B cell (primary cell): ENCODE measurements at regions not wholly inside any gene's neighbourhood (a gene's known extent, or its start where the extent isn't known, plus 50 kb on each side); places are given as distances from the start of the nearest gene placed in this dataset.

ENCODE experiments used
- ATAC-seq: fragments of 200-7000 bp; cut with Tn5 transposase; one replicate; pipeline ENCODE4 v1.10.0; 2021; ENCODE audit warnings: low read depth, mild to moderate bottlenecking, moderate number of reproducible peaks, moderate library complexity
- CTCF ChIA-PET: fragments of 350-600 bp; sonication (Branson Sonifier 250); formaldehyde crosslinking; loops from one replicate; lab custom pipeline; 2021; ENCODE audit warnings: antibody characterized with exemption, inconsistent platforms; lab: Charles Lee
- POLR2A ChIA-PET: fragments of 350-600 bp; sonication (Branson Sonifier 250); formaldehyde crosslinking; loops from one replicate; lab custom pipeline; 2021; ENCODE audit warnings: antibody characterized with exemption; lab: Charles Lee
- DNase-seq: peaks from one replicate; pipeline ENCODE4 v3.0.0; 2013
- H2AFZ ChIP-seq: 2 replicates; pipeline ENCODE4 v1.6.1; 2012; ENCODE audit warnings: mild to moderate bottlenecking, low read depth, low read length; ENCODE audit not compliant: insufficient read depth, poor library complexity, severe bottlenecking
- H3K27ac ChIP-seq, 2 donors: 1 replicate in 1 of 2; 2 replicates in 1 of 2; pipeline ENCODE4 v1.5.1; 2012 to 2013; ENCODE audit warnings: low read length in 2 of 2, mild to moderate bottlenecking in 2 of 2, moderate library complexity in 1 of 2
- H3K27me3 ChIP-seq, 4 experiments: fragments of 200-600 bp in 1 of 4; sonication (generic) in 1 of 4; replicated peaks in 1 of 4; 1 replicate in 2 of 4; 2 replicates in 2 of 4; pipeline versions ENCODE4 v1.6.1 to v1.7.0; 2013 to 2016; ENCODE audit warnings: low read length in 3 of 4, mild to moderate bottlenecking in 2 of 4, mixed read lengths in 1 of 4, moderate library complexity in 1 of 4; ENCODE audit not compliant: insufficient read depth in 4 of 4, control insufficient read depth in 3 of 4; ENCODE audit errors: control extremely low read depth in 1 of 4
- H3K36me3 ChIP-seq, 2 experiments: replicated peaks in 1 of 2; 1 replicate in 1 of 2; 2 replicates in 1 of 2; pipeline versions ENCODE4 v1.6.1 to v1.7.1; 2013; ENCODE audit warnings: low read length in 1 of 2; ENCODE audit not compliant: insufficient read depth in 2 of 2, control insufficient read depth in 1 of 2; ENCODE audit errors: control extremely low read depth in 1 of 2, extremely low read depth in 1 of 2
- H3K4me1 ChIP-seq, 2 donors: fragments of 200-600 bp in 1 of 2; sonication (generic) in 1 of 2; 1 replicate in 1 of 2; 2 replicates in 1 of 2; pipeline versions ENCODE4 v1.5.1 to v1.6.1; 2013 to 2017; ENCODE audit warnings: low read length in 2 of 2; ENCODE audit not compliant: control insufficient read depth in 2 of 2, insufficient read depth in 2 of 2
- H3K4me2 ChIP-seq: replicated peaks from 2 replicates; pipeline ENCODE3; 2012; ENCODE audit warnings: mild to moderate bottlenecking, low read depth, low read length; ENCODE audit not compliant: poor library complexity, severe bottlenecking
- H3K4me3 ChIP-seq, 5 experiments: fragments of 200-600 bp in 1 of 5; sonication (generic) in 1 of 5; 1 replicate in 3 of 5; 2 replicates in 2 of 5; pipeline versions ENCODE4 v1.5.1 to v1.7.0; 2011 to 2016; ENCODE audit warnings: low read length in 4 of 5, mild to moderate bottlenecking in 4 of 5, low read depth in 2 of 5, control low read depth in 1 of 5, moderate library complexity in 1 of 5; ENCODE audit not compliant: insufficient read depth in 1 of 5; ENCODE audit errors: control extremely low read depth in 1 of 5, extremely low read depth in 1 of 5
- H3K79me2 ChIP-seq: fragments of 200-600 bp; sonication (generic); one replicate; pipeline ENCODE4 v1.6.0; 2016; ENCODE audit warnings: low read length; ENCODE audit not compliant: control insufficient read depth, insufficient read depth
- H3K9ac ChIP-seq: fragments of 200-600 bp; sonication (generic); 2 replicates; pipeline ENCODE4 v1.6.1; 2017; ENCODE audit warnings: mild to moderate bottlenecking, low read length, moderate library complexity
- H3K9me3 ChIP-seq, 3 donors: one replicate each; pipeline versions ENCODE4 v1.6.1 to v1.7.1; 2013; ENCODE audit warnings: low read length in 2 of 3; ENCODE audit not compliant: control insufficient read depth in 2 of 3, insufficient read depth in 1 of 3; ENCODE audit errors: control extremely low read depth in 1 of 3
- H4K20me1 ChIP-seq: 2 replicates; pipeline ENCODE4 v1.6.0; 2012; ENCODE audit warnings: mild to moderate bottlenecking, low read length; ENCODE audit not compliant: insufficient read depth, control insufficient read depth, poor library complexity, severe bottlenecking
- H3K27ac Mint-ChIP-seq: one replicate; pipeline ENCODE4 v1.8.0; 2021; ENCODE audit warnings: mixed read lengths
- H3K27me3 Mint-ChIP-seq: one replicate; pipeline ENCODE4 v1.8.0; 2021; ENCODE audit warnings: mixed read lengths
- H3K4me1 Mint-ChIP-seq: one replicate; pipeline ENCODE4 v1.8.0; 2021; ENCODE audit warnings: mixed read lengths
- H3K4me3 Mint-ChIP-seq: one replicate; pipeline ENCODE4 v1.8.0; 2021; ENCODE audit warnings: mixed read lengths
- H3K9me3 Mint-ChIP-seq: one replicate; pipeline ENCODE4 v1.8.0; 2022; ENCODE audit warnings: mixed read lengths; ENCODE audit not compliant: insufficient read depth
- EZH2 ChIP-seq: IDR thresholded peaks from 2 replicates; pipeline ENCODE4 v1.6.1; 2012; ENCODE audit warnings: borderline replicate concordance, low read depth, mild to moderate bottlenecking, moderate library complexity, low read length; ENCODE audit not compliant: insufficient read depth, poor library complexity, severe bottlenecking
- WGBS: methylation state at CpG from one replicate; pipeline ENCODE4 v1.1.5; 2013; ENCODE audit warnings: missing lambda C conversion rate; ENCODE audit not compliant: insufficient coverage; 5-methylcytosine and 5-hydroxymethylcytosine counted together
- intact Hi-C: fragments of 100-400 bp; cut with micrococcal nuclease; formaldehyde crosslinking; loops from one replicate; pipeline ENCODE4 v1.10.0; 2022
- TF ChIP-seq, protein P1 (sequence below): fragments of 200-600 bp; IDR thresholded peaks from one replicate; pipeline ENCODE4 v1.8.0; 2022; ENCODE audit warnings: antibody characterized with exemption, mild to moderate bottlenecking

DNA sequence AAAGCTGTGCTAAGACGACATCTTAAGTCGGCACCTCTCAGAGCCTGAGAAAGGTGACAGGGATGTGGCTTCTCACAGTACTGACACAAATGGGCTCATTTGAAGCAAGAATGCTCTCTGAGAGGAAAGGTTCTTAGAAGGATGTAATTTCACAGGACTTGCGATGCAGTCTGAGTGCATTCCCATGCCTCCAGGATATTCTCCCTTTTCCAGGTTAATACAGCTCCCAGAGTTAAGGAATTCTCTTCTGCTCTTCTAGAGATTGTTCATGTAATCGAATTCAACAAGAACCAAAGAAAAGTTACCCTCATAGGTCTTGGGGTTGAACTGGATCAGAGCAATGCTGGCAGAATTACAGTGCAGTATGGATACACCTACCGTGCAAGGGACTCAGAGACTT lies 131.0 kb downstream of the GALR1 start:
- Histone ChIP-seq H3K79me2 (no peaks in the 10 kb centered on the region), H4K20me1 (no peaks in the 10 kb centered on the region), H3K27ac (no peak overlapping the region), H3K4me1 (no peaks in the 10 kb centered on the region), H3K9me3 (no peaks in the 10 kb centered on the region), H3K36me3 (no peaks in the 10 kb centered on the region), H3K27me3 (peaks cover 0 to 4% (median 1%) of the 10 kb centered on the region in 4 experiments), H2AFZ (no peak overlapping the region), H3K4me2 (no peak overlapping the region), H3K4me3 (no peak overlapping the region), H3K9ac (no peak overlapping the region)
- WGBS = 100% methylated on average over 2 of the region's 5 CpGs
- Mint-ChIP-seq H3K27me3 (peaks cover 25% of the 10 kb centered on the region), H3K27ac (no peak overlapping the region), H3K4me1 (no peaks in the 10 kb centered on the region), H3K9me3 (no peaks in the 10 kb centered on the region), H3K4me3 (no peak overlapping the region)
- TF ChIP-seq, protein P1, sequence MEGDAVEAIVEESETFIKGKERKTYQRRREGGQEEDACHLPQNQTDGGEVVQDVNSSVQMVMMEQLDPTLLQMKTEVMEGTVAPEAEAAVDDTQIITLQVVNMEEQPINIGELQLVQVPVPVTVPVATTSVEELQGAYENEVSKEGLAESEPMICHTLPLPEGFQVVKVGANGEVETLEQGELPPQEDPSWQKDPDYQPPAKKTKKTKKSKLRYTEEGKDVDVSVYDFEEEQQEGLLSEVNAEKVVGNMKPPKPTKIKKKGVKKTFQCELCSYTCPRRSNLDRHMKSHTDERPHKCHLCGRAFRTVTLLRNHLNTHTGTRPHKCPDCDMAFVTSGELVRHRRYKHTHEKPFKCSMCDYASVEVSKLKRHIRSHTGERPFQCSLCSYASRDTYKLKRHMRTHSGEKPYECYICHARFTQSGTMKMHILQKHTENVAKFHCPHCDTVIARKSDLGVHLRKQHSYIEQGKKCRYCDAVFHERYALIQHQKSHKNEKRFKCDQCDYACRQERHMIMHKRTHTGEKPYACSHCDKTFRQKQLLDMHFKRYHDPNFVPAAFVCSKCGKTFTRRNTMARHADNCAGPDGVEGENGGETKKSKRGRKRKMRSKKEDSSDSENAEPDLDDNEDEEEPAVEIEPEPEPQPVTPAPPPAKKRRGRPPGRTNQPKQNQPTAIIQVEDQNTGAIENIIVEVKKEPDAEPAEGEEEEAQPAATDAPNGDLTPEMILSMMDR = no peak
- no peak for TF ChIP-seq EZH2
- ChIA-PET POLR2A (no interaction called here), CTCF (no interaction called here)
- DNase-seq (no peak), ATAC-seq (no peak)
- intact Hi-C loops = no loop called here

DNA sequence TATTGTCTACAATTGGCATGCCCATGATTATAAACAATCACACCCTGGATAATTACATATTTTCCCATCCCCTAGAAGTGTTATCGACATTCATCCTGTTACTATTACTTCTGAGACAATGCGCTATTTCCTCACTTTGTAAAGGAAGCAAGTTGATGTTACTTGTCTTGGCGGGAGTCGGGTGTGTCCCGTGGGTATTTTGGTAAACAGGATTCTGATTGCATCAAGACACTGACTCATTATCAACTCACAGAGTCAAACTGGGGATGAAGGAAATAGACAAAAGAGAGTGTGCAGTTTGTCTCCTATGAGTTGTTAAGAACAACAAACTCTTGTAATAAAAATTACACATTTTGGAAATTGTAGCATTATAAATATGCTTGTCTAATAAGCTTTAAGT lies 142.7 kb downstream of the GALR1 start:
- Histone ChIP-seq H3K9me3 (peaks cover 0 to 3% (median 2%) of the 10 kb centered on the region in 3 donors), H3K4me2 (no peak overlapping the region), H4K20me1 (no peaks in the 10 kb centered on the region), H3K27ac (no peak overlapping the region), H3K79me2 (no peaks in the 10 kb centered on the region), H3K4me1 (no peaks in the 10 kb centered on the region), H3K36me3 (no peaks in the 10 kb centered on the region), H3K4me3 (no peak overlapping the region), H3K9ac (no peak overlapping the region), H2AFZ (no peak overlapping the region), H3K27me3 (peaks cover 0 to 3% (median 0%) of the 10 kb centered on the region in 4 experiments)
- Mint-ChIP-seq H3K4me3 (no peak overlapping the region), H3K27me3 (peaks cover 39% of the 10 kb centered on the region), H3K27ac (no peak overlapping the region), H3K9me3 (no peaks in the 10 kb centered on the region), H3K4me1 (no peaks in the 10 kb centered on the region)
- DNase-seq (no peak), ATAC-seq (no peak)
- no peak for TF ChIP-seq EZH2
- TF ChIP-seq, protein P1 = no peak
- ChIA-PET POLR2A (no interaction called here), CTCF (no interaction called here)
- intact Hi-C loops = no loop called here
- WGBS = no CpG with 5 or more reads among the region's 5 CpGs
